ENCODE measurements at regions not wholly inside any gene's neighbourhood (a gene's known extent, or its start where the extent isn't known, plus 50 kb on each side); places are given as distances from the start of the nearest gene placed in this dataset.
"Not testable (repeated sequence)": the region's sequence is repeated elsewhere in the genome, so short reads cannot be mapped to it uniquely, and the experiment has no call there.

DNA sequence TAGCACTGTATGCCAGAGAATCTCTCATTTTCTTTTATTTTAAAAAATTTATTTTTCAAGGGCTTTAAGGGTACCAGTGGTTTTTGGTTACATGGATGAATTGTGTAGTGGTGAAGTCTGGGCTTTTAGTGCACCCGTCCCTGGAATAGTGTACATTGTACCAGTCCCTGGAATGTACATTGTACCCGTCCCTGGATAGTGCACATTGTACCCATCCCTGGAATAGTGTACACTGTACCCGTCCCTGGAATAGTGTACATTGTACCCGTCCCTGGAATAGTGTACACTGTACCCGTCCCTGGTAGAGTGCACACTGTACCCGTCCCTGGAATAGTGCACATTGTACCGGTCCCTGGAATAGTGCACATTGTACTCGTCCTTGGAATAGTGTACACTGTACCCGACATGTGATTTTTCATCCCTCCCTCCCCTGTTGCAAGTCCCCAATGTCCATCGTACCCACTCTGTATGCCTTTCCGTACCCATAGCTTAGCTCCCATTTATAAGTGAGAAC, 56.1 kb upstream of the HELT start:
- Mint-ChIP-seq H3K9me3 (peaks cover 2 to 3% of the 10 kb centered on the region in 2 donors), H3K27ac (no peak overlapping the region), H3K4me1 (peaks cover 7% of the 10 kb centered on the region in 2 donors), H3K27me3 (ENCODE audit: low read depth in 2 of 2) (peaks cover 9 to 12% of the 10 kb centered on the region in 2 donors), H3K4me3 (no peak overlapping the region), H3K36me3 (peaks cover 7% of the 10 kb centered on the region)
- TF ChIP-seq, protein P1, sequence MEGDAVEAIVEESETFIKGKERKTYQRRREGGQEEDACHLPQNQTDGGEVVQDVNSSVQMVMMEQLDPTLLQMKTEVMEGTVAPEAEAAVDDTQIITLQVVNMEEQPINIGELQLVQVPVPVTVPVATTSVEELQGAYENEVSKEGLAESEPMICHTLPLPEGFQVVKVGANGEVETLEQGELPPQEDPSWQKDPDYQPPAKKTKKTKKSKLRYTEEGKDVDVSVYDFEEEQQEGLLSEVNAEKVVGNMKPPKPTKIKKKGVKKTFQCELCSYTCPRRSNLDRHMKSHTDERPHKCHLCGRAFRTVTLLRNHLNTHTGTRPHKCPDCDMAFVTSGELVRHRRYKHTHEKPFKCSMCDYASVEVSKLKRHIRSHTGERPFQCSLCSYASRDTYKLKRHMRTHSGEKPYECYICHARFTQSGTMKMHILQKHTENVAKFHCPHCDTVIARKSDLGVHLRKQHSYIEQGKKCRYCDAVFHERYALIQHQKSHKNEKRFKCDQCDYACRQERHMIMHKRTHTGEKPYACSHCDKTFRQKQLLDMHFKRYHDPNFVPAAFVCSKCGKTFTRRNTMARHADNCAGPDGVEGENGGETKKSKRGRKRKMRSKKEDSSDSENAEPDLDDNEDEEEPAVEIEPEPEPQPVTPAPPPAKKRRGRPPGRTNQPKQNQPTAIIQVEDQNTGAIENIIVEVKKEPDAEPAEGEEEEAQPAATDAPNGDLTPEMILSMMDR (IDR thresholded peaks at IDR 0.05), result no peak
- 93% methylated on average over 7 of the region's 11 CpGs for WGBS (ENCODE audit: insufficient coverage)
- intact Hi-C loops (cut with micrococcal nuclease), result loop anchor here (5.0 to 10.0 kb wide), 2 partner anchors 315 to 427 kb away; partner anchors contain the start of genes CASP3 and PRIMPOL
- Histone ChIP-seq H3K27ac (ENCODE audit: low read length) (no peak overlapping the region), H3K4me3 (ENCODE audit: low read length) (no peak overlapping the region), H3K4me1 (ENCODE audit: control insufficient read depth, insufficient read depth, low read length) (no peaks in the 10 kb centered on the region), H3K9me3 (ENCODE audit: control insufficient read depth, insufficient read depth, low read length) (no peaks in the 10 kb centered on the region), H3K27me3 (ENCODE audit: control insufficient read depth, insufficient read depth, low read length) (no peaks in the 10 kb centered on the region), H3K36me3 (ENCODE audit: control insufficient read depth, insufficient read depth, low read length) (no peaks in the 10 kb centered on the region)
- ATAC-seq (no peak), DNase-seq (no peak)

DNA sequence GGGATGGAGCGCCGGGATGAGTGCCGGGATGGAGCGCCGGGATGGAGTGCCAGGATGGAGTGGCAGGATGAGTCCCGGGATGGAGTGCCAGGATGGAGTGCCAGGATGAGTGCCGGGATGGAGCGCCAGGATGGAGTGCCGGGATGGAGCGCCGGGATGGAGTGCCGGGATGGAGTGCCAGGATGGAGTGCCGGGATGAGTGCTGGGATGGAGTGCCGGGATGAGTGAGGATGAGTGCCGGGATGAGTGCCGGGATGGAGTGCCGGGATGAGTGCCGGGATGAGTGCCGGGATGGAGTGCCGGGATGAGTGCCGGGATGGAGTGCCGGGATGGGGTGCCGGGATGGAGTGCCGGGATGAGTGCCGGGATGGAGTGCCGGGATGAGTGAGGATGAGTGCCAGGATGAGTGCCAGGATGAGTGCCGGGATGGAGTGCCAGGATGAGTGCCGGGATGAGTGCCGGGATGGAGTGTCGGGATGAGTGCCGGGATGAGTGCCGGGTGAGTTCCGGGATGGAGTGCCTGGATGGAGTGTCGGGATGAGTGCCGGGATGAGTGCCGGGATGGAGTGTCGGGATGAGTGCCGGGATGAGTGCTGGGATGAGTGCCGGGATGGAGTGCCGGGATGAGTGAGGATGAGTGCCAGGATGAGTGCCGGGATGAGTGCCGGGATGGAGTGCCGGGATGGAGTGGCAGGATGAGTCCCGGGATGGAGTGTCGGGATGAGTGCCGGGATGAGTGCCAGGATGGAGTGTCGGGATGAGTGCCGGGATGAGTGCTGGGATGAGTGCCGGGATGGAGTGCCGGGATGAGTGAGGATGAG, 52.9 kb upstream of the HELT start:
- not testable (repeated sequence) for ATAC-seq; H3K27ac ChIP-seq (ENCODE audit: low read length); H3K9me3 Mint-ChIP-seq; H3K4me1 ChIP-seq (ENCODE audit: control insufficient read depth, insufficient read depth, low read length); H3K4me1 Mint-ChIP-seq; H3K36me3 ChIP-seq (ENCODE audit: control insufficient read depth, insufficient read depth, low read length); H3K27me3 Mint-ChIP-seq (ENCODE audit: low read depth in 2 of 2); H3K4me3 ChIP-seq (ENCODE audit: low read length); DNase-seq; H3K27me3 ChIP-seq (ENCODE audit: control insufficient read depth, insufficient read depth, low read length); H3K9me3 ChIP-seq (ENCODE audit: control insufficient read depth, insufficient read depth, low read length); H3K36me3 Mint-ChIP-seq
- H3K4me3 Mint-ChIP-seq, result peak overlapping the region; percentile 100
- 94% methylated on average over 30 of the region's 50 CpGs for WGBS (ENCODE audit: insufficient coverage)
- peak overlapping the region; percentile 100 for H3K27ac Mint-ChIP-seq
- intact Hi-C loops (cut with micrococcal nuclease), result loop anchor here (10.0 kb wide), 1 partner anchor 431 kb away; no protein-coding TSS in a partner anchor

DNA sequence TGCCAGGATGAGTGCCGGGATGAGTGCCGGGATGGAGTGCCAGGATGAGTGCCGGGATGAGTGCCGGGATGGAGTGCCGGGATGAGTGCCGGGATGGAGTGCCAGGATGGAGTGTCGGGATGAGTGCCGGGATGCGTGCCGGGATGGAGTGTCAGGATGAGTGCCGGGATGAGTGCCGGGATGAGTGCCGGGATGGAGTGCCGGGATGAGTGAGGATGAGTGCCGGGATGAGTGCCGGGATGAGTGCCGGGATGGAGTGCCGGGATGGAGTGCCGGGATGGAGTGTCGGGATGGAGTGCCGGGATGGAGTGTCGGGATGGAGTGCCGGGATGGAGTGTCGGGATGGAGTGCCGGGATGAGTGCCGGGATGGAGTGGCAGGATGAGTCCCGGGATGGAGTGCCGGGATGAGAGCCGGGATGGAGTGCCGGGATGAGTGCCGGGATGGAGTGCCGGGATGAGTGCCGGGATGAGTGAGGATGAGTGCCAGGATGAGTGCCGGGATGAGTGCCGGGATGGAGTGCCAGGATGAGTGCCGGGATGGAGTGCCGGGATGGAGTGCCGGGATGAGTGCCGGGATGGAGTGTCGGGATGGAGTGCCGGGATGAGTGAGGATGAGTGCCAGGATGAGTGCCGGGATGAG, 52.1 kb upstream of the HELT start:
- Mint-ChIP-seq H3K4me3 (peak overlapping the region; percentile 100), H3K27ac (peak overlapping the region; percentile 100)
- ATAC-seq; H3K27me3 ChIP-seq (ENCODE audit: control insufficient read depth, insufficient read depth, low read length); H3K4me1 Mint-ChIP-seq; H3K4me1 ChIP-seq (ENCODE audit: control insufficient read depth, insufficient read depth, low read length); H3K36me3 Mint-ChIP-seq; H3K4me3 ChIP-seq (ENCODE audit: low read length); H3K9me3 ChIP-seq (ENCODE audit: control insufficient read depth, insufficient read depth, low read length); H3K9me3 Mint-ChIP-seq; H3K36me3 ChIP-seq (ENCODE audit: control insufficient read depth, insufficient read depth, low read length); H3K27ac ChIP-seq (ENCODE audit: low read length); H3K27me3 Mint-ChIP-seq (ENCODE audit: low read depth in 2 of 2): not testable (repeated sequence)
- intact Hi-C loops (cut with micrococcal nuclease), result loop anchor here (10.0 kb wide), 1 partner anchor 431 kb away; no protein-coding TSS in a partner anchor
- DNase-seq, result peak; percentile 27 to 60
- WGBS (ENCODE audit: insufficient coverage), result over 99% methylated on average over 18 of the region's 42 CpGs

DNA sequence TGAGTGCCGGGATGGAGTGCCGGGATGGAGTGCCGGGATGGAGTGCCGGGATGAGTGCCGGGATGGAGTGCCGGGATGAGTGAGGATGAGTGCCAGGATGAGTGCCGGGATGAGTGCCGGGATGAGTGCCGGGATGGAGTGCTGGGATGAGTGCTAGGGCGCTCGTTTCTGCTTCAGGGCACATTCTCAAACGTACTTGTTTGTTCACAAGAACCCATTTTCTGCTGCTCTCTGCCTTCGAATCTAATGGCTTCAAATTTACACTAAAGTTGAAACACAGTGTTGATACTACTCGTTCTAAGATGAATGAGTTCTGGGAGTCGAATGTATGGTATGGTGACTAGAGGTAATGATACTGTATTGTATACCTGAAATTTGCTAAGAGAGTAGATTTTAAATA, 50.6 kb upstream of the HELT start:
- H3K36me3 ChIP-seq (ENCODE audit: control insufficient read depth, insufficient read depth, low read length); H3K9me3 Mint-ChIP-seq; H3K27me3 Mint-ChIP-seq (ENCODE audit: low read depth in 2 of 2); H3K4me3 ChIP-seq (ENCODE audit: low read length); H3K36me3 Mint-ChIP-seq; H3K4me1 Mint-ChIP-seq; H3K27ac ChIP-seq (ENCODE audit: low read length); H3K4me1 ChIP-seq (ENCODE audit: control insufficient read depth, insufficient read depth, low read length); H3K9me3 ChIP-seq (ENCODE audit: control insufficient read depth, insufficient read depth, low read length); H3K27me3 ChIP-seq (ENCODE audit: control insufficient read depth, insufficient read depth, low read length): not testable (repeated sequence)
- ATAC-seq (peak in 1 of 3 donors; percentile 22), DNase-seq (peak in 1 of 2 donors; percentile 37)
- Mint-ChIP-seq H3K4me3 (peak overlapping the region; percentile 81), H3K27ac (peak overlapping the region; percentile 47 to 79)
- intact Hi-C loops (cut with micrococcal nuclease), result loop anchor here (10.0 kb wide), 1 partner anchor 433 kb away; no protein-coding TSS in a partner anchor
- WGBS (ENCODE audit: insufficient coverage), result 94% methylated on average over 15 of the region's 15 CpGs
